Osteocyte (in vitro differentiated cells): ENCODE measurements at regions not wholly inside any gene's neighbourhood (a gene's known extent, or its start where the extent isn't known, plus 50 kb on each side); places are given as distances from the start of the nearest gene placed in this dataset.

Experiments used
- DNase-seq: peaks from one replicate; pipeline ENCODE4 v3.0.0; 2021; ENCODE audit warnings: mixed read lengths; ENCODE audit not compliant: unreplicated experiment; ENCODE audit errors: extremely low spot score
- H3K27ac Mint-ChIP-seq: one replicate; pipeline ENCODE4 v1.8.0; 2021; ENCODE audit warnings: mild to moderate bottlenecking, mixed read lengths; ENCODE audit not compliant: unreplicated experiment
- H3K27me3 Mint-ChIP-seq: one replicate; pipeline ENCODE4 v1.8.0; 2021; ENCODE audit warnings: mixed read lengths; ENCODE audit not compliant: unreplicated experiment
- H3K36me3 Mint-ChIP-seq: one replicate; pipeline ENCODE4 v1.8.0; 2021; ENCODE audit warnings: mixed read lengths; ENCODE audit not compliant: unreplicated experiment
- H3K4me1 Mint-ChIP-seq: one replicate; pipeline ENCODE4 v1.8.0; 2021; ENCODE audit warnings: mixed read lengths; ENCODE audit not compliant: unreplicated experiment
- H3K4me3 Mint-ChIP-seq: one replicate; pipeline ENCODE4 v1.8.0; 2021; ENCODE audit warnings: mild to moderate bottlenecking, moderate library complexity, mixed read lengths; ENCODE audit not compliant: unreplicated experiment
- H3K9me3 Mint-ChIP-seq: one replicate; pipeline ENCODE4 v1.8.0; 2021; ENCODE audit warnings: mixed read lengths; ENCODE audit not compliant: unreplicated experiment
- CTCF ChIP-seq: fragments of 200-600 bp; sonication (generic); IDR thresholded peaks from 2 replicates; pipeline ENCODE4 v1.5.0; 2021; ENCODE audit warnings: antibody characterized with exemption, mild to moderate bottlenecking, moderate library complexity

GRCh38 chr1:188359315-188359714, 1530.6 kb downstream of the PLA2G4A start:
- Mint-ChIP-seq H3K4me1 (no peaks in the 10 kb centered on the region), H3K27me3 (no peaks in the 10 kb centered on the region), H3K27ac (no peak overlapping the region), H3K36me3 (peaks cover 2% of the 10 kb centered on the region), H3K9me3 (peaks cover 12% of the 10 kb centered on the region), H3K4me3 (no peak overlapping the region)
- no peak for TF ChIP-seq CTCF
- DNase-seq = no peak

GRCh38 chr1:188363943-188364342, 1535.2 kb downstream of the PLA2G4A start:
- Mint-ChIP-seq H3K4me3 (no peak overlapping the region), H3K4me1 (no peaks in the 10 kb centered on the region), H3K9me3 (no peaks in the 10 kb centered on the region), H3K36me3 (no peaks in the 10 kb centered on the region), H3K27me3 (no peaks in the 10 kb centered on the region), H3K27ac (no peak overlapping the region)
- no peak for DNase-seq
- TF ChIP-seq CTCF = no peak

GRCh38 chr1:188364927-188365449, 1536.2 kb downstream of the PLA2G4A start:
- Mint-ChIP-seq H3K4me1 (no peaks in the 10 kb centered on the region), H3K9me3 (no peaks in the 10 kb centered on the region), H3K27me3 (no peaks in the 10 kb centered on the region), H3K4me3 (no peak overlapping the region), H3K27ac (no peak overlapping the region), H3K36me3 (no peaks in the 10 kb centered on the region)
- DNase-seq = no peak
- TF ChIP-seq CTCF = no peak

GRCh38 chr1:188365874-188366273, 1537.1 kb downstream of the PLA2G4A start:
- DNase-seq = no peak
- H3K27ac Mint-ChIP-seq = no peak overlapping the region
- H3K9me3 Mint-ChIP-seq = no peaks in the 10 kb centered on the region

GRCh38 chr1:188367661-188368060, 1538.9 kb downstream of the PLA2G4A start:
- Mint-ChIP-seq H3K27me3 (no peaks in the 10 kb centered on the region), H3K4me3 (no peak overlapping the region), H3K36me3 (no peaks in the 10 kb centered on the region), H3K9me3 (no peaks in the 10 kb centered on the region), H3K4me1 (peaks cover 4% of the 10 kb centered on the region), H3K27ac (no peak overlapping the region)
- no peak for TF ChIP-seq CTCF
- no peak for DNase-seq

More at GRCh38 chr1:188365874-188366273, 1537.1 kb downstream of the PLA2G4A start:
- Mint-ChIP-seq H3K4me3 (no peak overlapping the region), H3K36me3 (no peaks in the 10 kb centered on the region), H3K27me3 (no peaks in the 10 kb centered on the region), H3K4me1 (no peaks in the 10 kb centered on the region)
- TF ChIP-seq CTCF = peak; percentile 23
